GM23338 (cell line): ENCODE measurements at regions not wholly inside any gene's neighbourhood (a gene's known extent, or its start where the extent isn't known, plus 50 kb on each side); places are given as distances from the start of the nearest gene placed in this dataset.

Experiments
- CREB1 ChIP-seq: fragments of 250-450 bp; sonication (Bioruptor Pico); IDR thresholded peaks from 2 replicates; pipeline ENCODE4 v1.5.0; 2020; ENCODE audit warnings: low read depth, mild to moderate bottlenecking, moderate library complexity
- EZH2 ChIP-seq: fragments of 200-600 bp; sonication (generic); IDR thresholded peaks from one replicate; pipeline ENCODE4 v1.8.0; 2017; ENCODE audit warnings: antibody characterized with exemption, mild to moderate bottlenecking, low read depth; ENCODE audit not compliant: unreplicated experiment
- EZH2phosphoT487 ChIP-seq: fragments of 200-600 bp; sonication (generic); IDR thresholded peaks from one replicate; pipeline ENCODE4 v1.8.1; 2018; ENCODE audit warnings: antibody characterized with exemption; ENCODE audit not compliant: unreplicated experiment
- NANOG ChIP-seq: IDR thresholded peaks from 2 replicates; pipeline ENCODE4 v1.6.1; 2016; ENCODE audit warnings: antibody characterized with exemption, borderline replicate concordance
- POLR2AphosphoS5 ChIP-seq: IDR thresholded peaks from 2 replicates; pipeline ENCODE4 v1.6.1; 2016; ENCODE audit warnings: antibody characterized with exemption, low read depth
- TF ChIP-seq, protein P1 (sequence below), 2 experiments: fragments of 200-600 bp in 1 of 2; sonication (generic) in 1 of 2; conservative IDR thresholded peaks; 2 replicates each; pipeline versions ENCODE4 v1.5.1 to v1.6.1; 2016 to 2017; ENCODE audit warnings: antibody characterized with exemption in 2 of 2, low read depth in 2 of 2, mild to moderate bottlenecking in 2 of 2, moderate library complexity in 1 of 2
- TF ChIP-seq, protein P2 (sequence below): IDR thresholded peaks from one replicate; pipeline ENCODE4 v1.6.1; 2018; ENCODE audit warnings: antibody characterized with exemption; ENCODE audit not compliant: unreplicated experiment

DNA sequence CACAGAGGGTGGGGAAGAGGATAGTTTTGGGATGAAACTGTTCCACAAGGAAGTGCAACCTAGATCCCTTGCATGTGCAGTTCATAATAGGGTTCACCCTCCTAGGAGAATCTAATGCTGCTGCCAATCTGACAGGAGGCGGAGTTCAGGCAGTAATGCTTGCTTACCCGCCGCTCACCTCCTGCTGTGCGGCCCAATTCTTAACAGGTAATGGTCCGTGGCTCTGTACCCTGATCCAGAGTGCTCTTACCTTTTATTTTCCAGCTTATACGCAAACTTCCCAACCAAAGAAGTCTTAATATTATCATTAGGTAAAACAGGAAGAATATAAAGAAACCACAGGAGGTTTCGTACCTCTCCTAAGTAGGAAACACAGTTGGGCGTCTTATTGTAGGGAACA is 82.7 kb upstream of the CD302 start:
- TF ChIP-seq, protein P1, sequence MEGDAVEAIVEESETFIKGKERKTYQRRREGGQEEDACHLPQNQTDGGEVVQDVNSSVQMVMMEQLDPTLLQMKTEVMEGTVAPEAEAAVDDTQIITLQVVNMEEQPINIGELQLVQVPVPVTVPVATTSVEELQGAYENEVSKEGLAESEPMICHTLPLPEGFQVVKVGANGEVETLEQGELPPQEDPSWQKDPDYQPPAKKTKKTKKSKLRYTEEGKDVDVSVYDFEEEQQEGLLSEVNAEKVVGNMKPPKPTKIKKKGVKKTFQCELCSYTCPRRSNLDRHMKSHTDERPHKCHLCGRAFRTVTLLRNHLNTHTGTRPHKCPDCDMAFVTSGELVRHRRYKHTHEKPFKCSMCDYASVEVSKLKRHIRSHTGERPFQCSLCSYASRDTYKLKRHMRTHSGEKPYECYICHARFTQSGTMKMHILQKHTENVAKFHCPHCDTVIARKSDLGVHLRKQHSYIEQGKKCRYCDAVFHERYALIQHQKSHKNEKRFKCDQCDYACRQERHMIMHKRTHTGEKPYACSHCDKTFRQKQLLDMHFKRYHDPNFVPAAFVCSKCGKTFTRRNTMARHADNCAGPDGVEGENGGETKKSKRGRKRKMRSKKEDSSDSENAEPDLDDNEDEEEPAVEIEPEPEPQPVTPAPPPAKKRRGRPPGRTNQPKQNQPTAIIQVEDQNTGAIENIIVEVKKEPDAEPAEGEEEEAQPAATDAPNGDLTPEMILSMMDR (conservative IDR thresholded peaks at IDR 0.05; ENCODE audit: low read depth in 2 of 2): no peak
- TF ChIP-seq NANOG: no peak
- TF ChIP-seq, protein P2, sequence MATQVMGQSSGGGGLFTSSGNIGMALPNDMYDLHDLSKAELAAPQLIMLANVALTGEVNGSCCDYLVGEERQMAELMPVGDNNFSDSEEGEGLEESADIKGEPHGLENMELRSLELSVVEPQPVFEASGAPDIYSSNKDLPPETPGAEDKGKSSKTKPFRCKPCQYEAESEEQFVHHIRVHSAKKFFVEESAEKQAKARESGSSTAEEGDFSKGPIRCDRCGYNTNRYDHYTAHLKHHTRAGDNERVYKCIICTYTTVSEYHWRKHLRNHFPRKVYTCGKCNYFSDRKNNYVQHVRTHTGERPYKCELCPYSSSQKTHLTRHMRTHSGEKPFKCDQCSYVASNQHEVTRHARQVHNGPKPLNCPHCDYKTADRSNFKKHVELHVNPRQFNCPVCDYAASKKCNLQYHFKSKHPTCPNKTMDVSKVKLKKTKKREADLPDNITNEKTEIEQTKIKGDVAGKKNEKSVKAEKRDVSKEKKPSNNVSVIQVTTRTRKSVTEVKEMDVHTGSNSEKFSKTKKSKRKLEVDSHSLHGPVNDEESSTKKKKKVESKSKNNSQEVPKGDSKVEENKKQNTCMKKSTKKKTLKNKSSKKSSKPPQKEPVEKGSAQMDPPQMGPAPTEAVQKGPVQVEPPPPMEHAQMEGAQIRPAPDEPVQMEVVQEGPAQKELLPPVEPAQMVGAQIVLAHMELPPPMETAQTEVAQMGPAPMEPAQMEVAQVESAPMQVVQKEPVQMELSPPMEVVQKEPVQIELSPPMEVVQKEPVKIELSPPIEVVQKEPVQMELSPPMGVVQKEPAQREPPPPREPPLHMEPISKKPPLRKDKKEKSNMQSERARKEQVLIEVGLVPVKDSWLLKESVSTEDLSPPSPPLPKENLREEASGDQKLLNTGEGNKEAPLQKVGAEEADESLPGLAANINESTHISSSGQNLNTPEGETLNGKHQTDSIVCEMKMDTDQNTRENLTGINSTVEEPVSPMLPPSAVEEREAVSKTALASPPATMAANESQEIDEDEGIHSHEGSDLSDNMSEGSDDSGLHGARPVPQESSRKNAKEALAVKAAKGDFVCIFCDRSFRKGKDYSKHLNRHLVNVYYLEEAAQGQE: no peak
- TF ChIP-seq POLR2AphosphoS5: no peak
- TF ChIP-seq EZH2: no peak
- no peak for TF ChIP-seq EZH2phosphoT487
- no peak for TF ChIP-seq CREB1 (CRISPR knock-in tag)
